Amygdala (tissue), 56 donors: ENCODE measurements at regions not wholly inside any gene's neighbourhood (a gene's known extent, or its start where the extent isn't known, plus 50 kb on each side); places are given as distances from the start of the nearest gene placed in this dataset.
A peak's percentile ranks its signal among the peaks of the same experiment; 100 is the strongest.

Experiments used
- DNase-seq, 56 donors: peaks; one replicate each; lab custom pipeline; 2025; lab: John Stamatoyannopoulos, UW

GRCh38 chr4:180456928-180457327 is 1786.3 kb upstream of the TENM3 start:
- no peak for DNase-seq

- DNase-seq = no peak
Observed at GRCh38 chr4:180462116-180462515, 1781.1 kb upstream of the TENM3 start.

GRCh38 chr4:180465364-180465763 is 1777.8 kb upstream of the TENM3 start:
- DNase-seq = no peak

GRCh38 chr4:180483036-180483435 is 1760.2 kb upstream of the TENM3 start:
- DNase-seq = peak in 4 of 56 donors; percentile 1 to 21 (median 2)

- no peak for DNase-seq
Observed at GRCh38 chr4:180485407-180485806, 1757.8 kb upstream of the TENM3 start.

GRCh38 chr4:180486342-180486741 is 1756.9 kb upstream of the TENM3 start:
- no peak for DNase-seq

- no peak for DNase-seq
Observed at GRCh38 chr4:180489787-180490186, 1753.4 kb upstream of the TENM3 start.

GRCh38 chr4:180491210-180491609 is 1752.0 kb upstream of the TENM3 start:
- DNase-seq = no peak

GRCh38 chr4:180493299-180493698 is 1749.9 kb upstream of the TENM3 start:
- DNase-seq = no peak

GRCh38 chr4:180500154-180500553 is 1743.0 kb upstream of the TENM3 start:
- DNase-seq = no peak

- DNase-seq = no peak
Observed at GRCh38 chr4:180512801-180513475, 1730.3 kb upstream of the TENM3 start.

GRCh38 chr4:180518906-180519305 is 1724.3 kb upstream of the TENM3 start:
- DNase-seq = no peak

GRCh38 chr4:180521181-180521580 is 1722.0 kb upstream of the TENM3 start:
- DNase-seq = no peak

GRCh38 chr4:180525523-180526077 is 1717.6 kb upstream of the TENM3 start:
- no peak for DNase-seq

- DNase-seq = peak in 5 of 56 donors; percentile 2 to 32 (median 12)
Observed at GRCh38 chr4:180528003-180528402, 1715.2 kb upstream of the TENM3 start.

- peak in 2 of 56 donors; percentile 1 to 11 for DNase-seq
Observed at GRCh38 chr4:180530787-180531186, 1712.4 kb upstream of the TENM3 start.

- no peak for DNase-seq
Observed at GRCh38 chr4:180532691-180533090, 1710.5 kb upstream of the TENM3 start.

GRCh38 chr4:180538384-180539057 is 1704.7 kb upstream of the TENM3 start:
- no peak for DNase-seq

- DNase-seq = no peak
Observed at GRCh38 chr4:180539284-180539683, 1703.9 kb upstream of the TENM3 start.

- DNase-seq = no peak
Observed at GRCh38 chr4:180541678-180542077, 1701.5 kb upstream of the TENM3 start.

GRCh38 chr4:180542445-180543100 is 1700.6 kb upstream of the TENM3 start:
- peak in 13 of 56 donors; percentile 0 to 66 (median 21) for DNase-seq
